ENCODE measurements at regions not wholly inside any gene's neighbourhood (a gene's known extent, or its start where the extent isn't known, plus 50 kb on each side); places are given as distances from the start of the nearest gene placed in this dataset.

- TF ChIP-seq CTCF (conservative IDR thresholded peaks at IDR 0.05), result no peak
- H3K27ac ChIP-seq, result no peak overlapping the region
Measured at GRCh38 chr13:73957889-73958288, 176.3 kb downstream of the KLF12 start.

GRCh38 chr13:73956795-73957408 is 177.3 kb downstream of the KLF12 start:
- no peak overlapping the region for H3K27ac ChIP-seq
- TF ChIP-seq CTCF (conservative IDR thresholded peaks at IDR 0.05), result no peak

- H3K27ac ChIP-seq, result no peak overlapping the region
- no peak for TF ChIP-seq CTCF (conservative IDR thresholded peaks at IDR 0.05)
Measured at GRCh38 chr13:73955977-73956500, 178.2 kb downstream of the KLF12 start.

- H3K27ac ChIP-seq, result no peak overlapping the region
- TF ChIP-seq CTCF (conservative IDR thresholded peaks at IDR 0.05), result no peak
Measured at GRCh38 chr13:73954808-73955207, 179.4 kb downstream of the KLF12 start.

GRCh38 chr13:73952648-73953047 is 181.6 kb downstream of the KLF12 start:
- no peak overlapping the region for H3K27ac ChIP-seq
- no peak for TF ChIP-seq CTCF (conservative IDR thresholded peaks at IDR 0.05)

- no peak for TF ChIP-seq CTCF (conservative IDR thresholded peaks at IDR 0.05)
- no peak overlapping the region for H3K27ac ChIP-seq
Measured at GRCh38 chr13:73948848-73949529, 185.2 kb downstream of the KLF12 start.

- H3K27ac ChIP-seq, result no peak overlapping the region; the same call in 1 of the 2 replicates
- no peak for TF ChIP-seq CTCF (conservative IDR thresholded peaks at IDR 0.05)
Measured at GRCh38 chr13:73945871-73946270, 188.3 kb downstream of the KLF12 start.
